Stomach (tissue), 8 donors: ENCODE measurements at regions not wholly inside any gene's neighbourhood (a gene's known extent, or its start where the extent isn't known, plus 50 kb on each side); places are given as distances from the start of the nearest gene placed in this dataset.

Experiments
- DNase-seq, 2 donors: peaks; one replicate each; pipeline versions ENCODE4 v3.0.0 to v3.0.0-alpha.2; 2013 to 2019
- H3K27ac ChIP-seq, 5 donors: fragments of 200-600 bp in 4 of 5; sonication (generic) in 4 of 5; one replicate each; pipeline ENCODE4 v1.5.1; 2013 to 2019; ENCODE audit warnings: mild to moderate bottlenecking in 1 of 5, moderate library complexity in 1 of 5
- H3K27me3 ChIP-seq, 3 donors: fragments of 200-600 bp; sonication (generic); one replicate each; pipeline ENCODE4 v1.5.1; 2017 to 2019; ENCODE audit warnings: mixed run types in 1 of 3
- H3K36me3 ChIP-seq, 4 donors: fragments of 200-600 bp; sonication (generic); 1 replicate in 3 of 4; 2 replicates in 1 of 4; pipeline ENCODE4 v1.5.1; 2016 to 2019
- H3K4me1 ChIP-seq, 4 donors: fragments of 200-600 bp; sonication (generic); one replicate each; pipeline ENCODE4 v1.5.1; 2016 to 2019
- H3K4me3 ChIP-seq, 4 donors: fragments of 200-600 bp; sonication (generic) in 3 of 4; one replicate each; pipeline ENCODE4 v1.5.1; 2016 to 2019; ENCODE audit warnings: mild to moderate bottlenecking in 1 of 4
- H3K9me3 ChIP-seq, 4 donors: fragments of 200-600 bp; sonication (generic); one replicate each; pipeline ENCODE4 v1.5.1; 2016 to 2019
- CTCF ChIP-seq, 7 experiments: fragments of 450-650 bp in 4 of 7; fragments of 200-600 bp in 3 of 7; sonication (generic) in 3 of 7; IDR thresholded peaks; one replicate each; pipeline ENCODE4 v1.5.1; 2016 to 2019; ENCODE audit warnings: antibody characterized with exemption in 7 of 7, control low read depth in 2 of 7, mild to moderate bottlenecking in 1 of 7
- EP300 ChIP-seq: sonication (generic); formaldehyde crosslinking; IDR thresholded peaks from one replicate; pipeline ENCODE4 v1.6.1; 2017; ENCODE audit warnings: antibody characterized with exemption
- POLR2A ChIP-seq, 4 donors: fragments of 450-650 bp; IDR thresholded peaks; one replicate each; pipeline ENCODE4 v1.6.1; 2016; ENCODE audit warnings: antibody characterized with exemption in 4 of 4, control low read depth in 2 of 4, mild to moderate bottlenecking in 1 of 4, moderate library complexity in 1 of 4
- POLR2AphosphoS5 ChIP-seq, 3 donors: sonication (generic); formaldehyde crosslinking; IDR thresholded peaks; one replicate each; pipeline ENCODE4 v1.6.1; 2016; ENCODE audit warnings: antibody characterized with exemption in 3 of 3
- WGBS, 5 donors: extraction: QIAGEN DNeasy Blood & Tissue Kit in 3 of 5; methylation state at CpG; one replicate each; pipeline versions ENCODE4 v1.1.5 to v1.1.7; 2013 to 2018; 5-methylcytosine and 5-hydroxymethylcytosine counted together
- intact Hi-C: fragments of 100-400 bp; cut with DNase I; formaldehyde crosslinking; loops from one replicate; pipeline ENCODE4 v1.15.1; 2023; ENCODE audit warnings: low total_unique reads
- donor health status: healthy with polysubstance abuse.
- donor health status: Bipolar disorder and iron deficiency.
- donor health status: healthy.

- no peaks in the 10 kb centered on the region for H3K36me3 ChIP-seq
- H3K4me1 ChIP-seq, result peaks cover 0 to 9% (median 4%) of the 10 kb centered on the region in 4 donors
- intact Hi-C loops, result no loop called here
- no peak overlapping the region for H3K4me3 ChIP-seq
- H3K27ac ChIP-seq, result peak overlapping the region in 1 of 5 donors; percentile 26
- H3K9me3 ChIP-seq, result no peaks in the 10 kb centered on the region
- 43 to 59% (median 48%) methylated on average over 3 of the region's 3 CpGs for WGBS, 5 donors
- peak in 1 of 2 donors; percentile 31 for DNase-seq
- no peak for TF ChIP-seq EP300
- no peak for TF ChIP-seq POLR2A (IDR thresholded peaks at IDR 0.05)
- no peak for TF ChIP-seq POLR2AphosphoS5 (IDR thresholded peaks at IDR 0.05)
- no peak for TF ChIP-seq CTCF (IDR thresholded peaks at IDR 0.05)
- no peaks in the 10 kb centered on the region for H3K27me3 ChIP-seq
Measured at GRCh38 chr2:18346344-18346743, 214.1 kb downstream of the RDH14 start.

GRCh38 chr2:18345848-18346247 lies 214.6 kb downstream of the RDH14 start:
- Histone ChIP-seq H3K4me3 (no peak overlapping the region), H3K4me1 (peaks cover 0 to 9% (median 4%) of the 10 kb centered on the region in 4 donors), H3K36me3 (no peaks in the 10 kb centered on the region), H3K27me3 (no peaks in the 10 kb centered on the region), H3K9me3 (no peaks in the 10 kb centered on the region), H3K27ac (peak overlapping the region in 1 of 5 donors; percentile 26)
- intact Hi-C loops, result no loop called here
- WGBS, 5 donors, result 53 to 75% (median 61%) methylated on average over 5 of the region's 5 CpGs
- TF ChIP-seq CTCF (IDR thresholded peaks at IDR 0.05) (no peak), POLR2AphosphoS5 (IDR thresholded peaks at IDR 0.05) (no peak), EP300 (no peak), POLR2A (IDR thresholded peaks at IDR 0.05) (no peak)
- peak; percentile 14 to 57 for DNase-seq

GRCh38 chr2:18342901-18343300 lies 217.6 kb downstream of the RDH14 start:
- WGBS, 5 donors, result 87 to 92% (median 89%) methylated on average over 6 of the region's 6 CpGs
- H3K9me3 ChIP-seq, result no peaks in the 10 kb centered on the region
- intact Hi-C loops, result no loop called here
- no peak overlapping the region for H3K4me3 ChIP-seq
- no peaks in the 10 kb centered on the region for H3K27me3 ChIP-seq
- no peak for TF ChIP-seq POLR2AphosphoS5 (IDR thresholded peaks at IDR 0.05)
- no peak for TF ChIP-seq EP300
- TF ChIP-seq POLR2A (IDR thresholded peaks at IDR 0.05), result no peak
- no peak for TF ChIP-seq CTCF (IDR thresholded peaks at IDR 0.05)
- no peak overlapping the region for H3K27ac ChIP-seq
- peaks cover 0 to 9% (median 4%) of the 10 kb centered on the region in 4 donors for H3K4me1 ChIP-seq
- DNase-seq, result no peak
- H3K36me3 ChIP-seq, result no peaks in the 10 kb centered on the region

GRCh38 chr2:18339326-18339725 lies 221.1 kb downstream of the RDH14 start:
- Histone ChIP-seq H3K9me3 (no peaks in the 10 kb centered on the region), H3K36me3 (no peaks in the 10 kb centered on the region), H3K4me3 (no peak overlapping the region), H3K27ac (no peak overlapping the region), H3K4me1 (no peaks in the 10 kb centered on the region), H3K27me3 (no peaks in the 10 kb centered on the region)
- TF ChIP-seq CTCF (IDR thresholded peaks at IDR 0.05) (no peak), POLR2AphosphoS5 (IDR thresholded peaks at IDR 0.05) (no peak), POLR2A (IDR thresholded peaks at IDR 0.05) (no peak), EP300 (no peak)
- 45 to 71% (median 66%) methylated on average over 1 of the region's 1 CpG for WGBS, 5 donors
- intact Hi-C loops, result no loop called here
- no peak for DNase-seq
